MM.1S (cell line): ENCODE measurements at regions not wholly inside any gene's neighbourhood (a gene's known extent, or its start where the extent isn't known, plus 50 kb on each side); places are given as distances from the start of the nearest gene placed in this dataset.

Experiments used
- CTCF ChIP-seq: fragments of 300-600 bp; sonication (generic); IDR thresholded peaks from 2 replicates; pipeline ENCODE4 v1.5.1; 2016; ENCODE audit warnings: antibody characterized with exemption, low read length, mixed read lengths
- EZH2phosphoT487 ChIP-seq: fragments of 300-600 bp; sonication (generic); IDR thresholded peaks from 2 replicates; pipeline ENCODE4 v1.6.1; 2018; ENCODE audit warnings: antibody characterized with exemption, low read length

- TF ChIP-seq CTCF: no peak
- TF ChIP-seq EZH2phosphoT487: no peak
Measured at GRCh38 chr14:27327095-27327494, 729.3 kb upstream of the NOVA1 start.
